ENCODE measurements at regions not wholly inside any gene's neighbourhood (a gene's known extent, or its start where the extent isn't known, plus 50 kb on each side); places are given as distances from the start of the nearest gene placed in this dataset.

- TF ChIP-seq SALL2 (tag by site-specific recombination; IDR thresholded peaks at IDR 0.05; ENCODE audit: borderline replicate concordance), result no peak
- TF ChIP-seq ZNF645 (tag by site-specific recombination; IDR thresholded peaks at IDR 0.05), result no peak
- TF ChIP-seq SETDB1 (IDR thresholded peaks at IDR 0.05; ENCODE audit: insufficient read length, low read length), result no peak
- no peak for TF ChIP-seq CTCF (tag by site-specific recombination; IDR thresholded peaks at IDR 0.05)
- no peak for TF ChIP-seq ZNF133 (tag by site-specific recombination; IDR thresholded peaks at IDR 0.05)
- no peak for TF ChIP-seq ZBTB7A (tag by site-specific recombination; IDR thresholded peaks at IDR 0.05; ENCODE audit: low read depth)
- no peak for TF ChIP-seq REST (tag by site-specific recombination; IDR thresholded peaks at IDR 0.05)
- no peak for TF ChIP-seq PRDM4 (tag by site-specific recombination; IDR thresholded peaks at IDR 0.05)
- no peak for TF ChIP-seq ZNF214 (tag by site-specific recombination; IDR thresholded peaks at IDR 0.05; ENCODE audit: borderline replicate concordance)
- no peak for TF ChIP-seq ZNF692 (tag by site-specific recombination; IDR thresholded peaks at IDR 0.05)
These were observed 128.7 kb downstream of the MID1IP1 start for GRCh38 chrX:38929966-38930421.

All from HEK293 (cell line).